HepG2 (cell line): ENCODE measurements at regions not wholly inside any gene's neighbourhood (a gene's known extent, or its start where the extent isn't known, plus 50 kb on each side); places are given as distances from the start of the nearest gene placed in this dataset.

Experiments used
- ATAC-seq: fragments of 200-7000 bp; cut with Tn5 transposase; 3 replicates; pipeline ENCODE4 v1.9.1; 2020; ENCODE audit warnings: mild to moderate bottlenecking, moderate library complexity
- BruUV-seq: library from RNA; stranded (reverse); fragments of 400-500 nt; replicated peaks from 2 replicates; lab custom pipeline; 2021; lab: Mats Ljungman, UMichigan
- CTCF ChIA-PET: fragments of 300-600 bp; formaldehyde crosslinking; extraction: SDS; loops from one replicate; lab custom pipeline; 2021; ENCODE audit warnings: low total read pairs, inconsistent platforms, low intra/inter-chr PET ratio; lab: Yijun Ruan, JAX
- POLR2A ChIA-PET: fragments of 350-600 bp; sonication (Branson Sonifier 250); formaldehyde crosslinking; loops from one replicate; lab custom pipeline; 2020; ENCODE audit warnings: antibody characterized with exemption, inconsistent platforms; lab: Yijun Ruan, JAX
- DNase-seq: peaks from one replicate; pipeline ENCODE4 v3.0.0-alpha.2; 2015; ENCODE audit warnings: low spot score
- FAIRE-seq: peaks from 3 replicates; lab custom pipeline; 2011; peaks lifted over from hg19 to GRCh38; lab: Jason Lieb, UNC
- H2AFZ ChIP-seq: one replicate; pipeline ENCODE4 v1.6.1; 2011; ENCODE audit warnings: low read length, inconsistent platforms
- H3K27ac ChIP-seq: fragments of 300-600 bp; 3 replicates; pipeline ENCODE4 v1.8.0; 2011; ENCODE audit warnings: mixed run types, mild to moderate bottlenecking, mixed read lengths, low read length, inconsistent platforms; ENCODE audit not compliant: insufficient read depth; ENCODE audit errors: extremely low read length
- H3K27me3 ChIP-seq, 2 experiments: fragments of 200-600 bp in 1 of 2; 2 replicates in 1 of 2; 3 replicates in 1 of 2; pipeline versions ENCODE4 v1.6.0 to v1.8.0; 2011; ENCODE audit warnings: low read length in 2 of 2, mild to moderate bottlenecking in 2 of 2, moderate library complexity in 2 of 2, inconsistent platforms in 1 of 2; ENCODE audit not compliant: insufficient read depth in 2 of 2, control insufficient read depth in 1 of 2
- H3K36me3 ChIP-seq, 2 experiments: fragments of 200-600 bp in 1 of 2; replicated peaks in 1 of 2; 2 replicates in 1 of 2; 3 replicates in 1 of 2; pipeline versions ENCODE4 v1.5.1 to v1.8.0; 2011; ENCODE audit warnings: low read length in 2 of 2, inconsistent platforms in 1 of 2; ENCODE audit not compliant: insufficient read depth in 2 of 2, control insufficient read depth in 1 of 2
- H3K4me1 ChIP-seq: 2 replicates; pipeline ENCODE4 v1.5.1; 2012; ENCODE audit warnings: low read length, inconsistent platforms; ENCODE audit not compliant: insufficient read depth
- H3K4me2 ChIP-seq: 2 replicates; pipeline ENCODE4 v1.6.0; 2011; ENCODE audit warnings: low read depth, low read length, inconsistent platforms
- H3K4me3 ChIP-seq, 3 experiments: fragments of 200-600 bp in 1 of 3; sonication (generic), shearing (Covaris generic) in 1 of 3; replicated peaks in 1 of 3; 2 replicates each; pipeline ENCODE4 v1.5.1; 2011 to 2016; ENCODE audit warnings: low read length in 3 of 3, inconsistent platforms in 2 of 3, low read depth in 2 of 3, mild to moderate bottlenecking in 2 of 3, control low read depth in 1 of 3, mixed read lengths in 1 of 3; ENCODE audit not compliant: insufficient read depth in 1 of 3
- H3K79me2 ChIP-seq: one replicate; pipeline ENCODE4 v1.6.1; 2011; ENCODE audit warnings: low read length, inconsistent platforms; ENCODE audit not compliant: insufficient read depth
- H3K9ac ChIP-seq: 2 replicates; pipeline ENCODE4 v1.6.0; 2011; ENCODE audit warnings: mild to moderate bottlenecking, low read depth, low read length, inconsistent platforms; ENCODE audit not compliant: insufficient read depth
- H3K9me3 ChIP-seq: 2 replicates; pipeline ENCODE4 v1.5.1; 2012; ENCODE audit warnings: mild to moderate bottlenecking, low read length
- H4K20me1 ChIP-seq: 2 replicates; pipeline ENCODE4 v1.6.0; 2011; ENCODE audit warnings: inconsistent platforms, mild to moderate bottlenecking, low read length, moderate library complexity; ENCODE audit not compliant: insufficient read depth
- ATF4 ChIP-seq, 2 experiments: fragments of 450-650 bp in 1 of 2; sonication (generic) in 1 of 2; formaldehyde crosslinking; IDR thresholded peaks; 2 replicates each; pipeline versions ENCODE4 v1.5.0 to v1.8.0; 2020 to 2022; ENCODE audit warnings: mild to moderate bottlenecking in 1 of 2, missing genetic modification reagents in 1 of 2
- CENPBD1 ChIP-seq: sonication (generic); formaldehyde crosslinking; IDR thresholded peaks from 2 replicates; pipeline ENCODE4 v1.8.0; 2022; ENCODE audit warnings: missing genetic modification reagents, low read depth, mild to moderate bottlenecking, borderline replicate concordance
- FOXP1 ChIP-seq, 2 experiments: fragments of 450-650 bp in 1 of 2; IDR thresholded peaks; 2 replicates each; pipeline ENCODE4 v1.6.1; 2017 to 2018; ENCODE audit warnings: antibody characterized with exemption in 1 of 2
- GATA4 ChIP-seq: sonication (generic); IDR thresholded peaks from 2 replicates; pipeline ENCODE4 v1.6.1; 2016; ENCODE audit warnings: antibody characterized with exemption, low read depth, borderline replicate concordance
- HNF4G ChIP-seq, 2 experiments: sonication (generic) in 1 of 2; formaldehyde crosslinking in 1 of 2; IDR thresholded peaks; 2 replicates each; pipeline versions ENCODE4 v1.4.0 to v1.6.1; 2011 to 2020; ENCODE audit warnings: borderline replicate concordance in 2 of 2, low read depth in 2 of 2, mild to moderate bottlenecking in 2 of 2, low read length in 1 of 2, missing genetic modification reagents in 1 of 2, moderate library complexity in 1 of 2
- KDM4B ChIP-seq: sonication (generic); formaldehyde crosslinking; IDR thresholded peaks from 2 replicates; pipeline ENCODE4 v1.4.0; 2020; ENCODE audit warnings: missing genetic modification reagents
- MBD4 ChIP-seq: IDR thresholded peaks from 2 replicates; pipeline ENCODE4 v1.6.1; 2012; ENCODE audit warnings: low read length, inconsistent platforms, borderline replicate concordance
- NCOR1 ChIP-seq: fragments of 200-600 bp; sonication (generic); IDR thresholded peaks from 2 replicates; pipeline ENCODE4 v1.7.0; 2017; ENCODE audit warnings: antibody characterized with exemption, low read length, borderline replicate concordance
- RFX5 ChIP-seq: IDR thresholded peaks from 2 replicates; pipeline ENCODE4 v1.6.1; 2011; ENCODE audit warnings: low read depth, low read length, improper control_type of control experiment
- RXRB ChIP-seq: IDR thresholded peaks from 2 replicates; pipeline ENCODE4 v1.6.1; 2016; ENCODE audit warnings: borderline replicate concordance, missing genetic modification reagents, missing compliant biosample characterization
- SAFB2 ChIP-seq: sonication (generic); formaldehyde crosslinking; IDR thresholded peaks from 2 replicates; pipeline ENCODE4 v1.5.1; 2020; ENCODE audit warnings: missing genetic modification reagents, low read depth, mild to moderate bottlenecking, borderline replicate concordance
- SAP130 ChIP-seq: IDR thresholded peaks from 2 replicates; pipeline ENCODE4 v1.6.1; 2016; ENCODE audit warnings: low read depth
- SOX6 ChIP-seq, 2 experiments: fragments of 450-650 bp in 1 of 2; sonication (generic) in 1 of 2; formaldehyde crosslinking in 1 of 2; IDR thresholded peaks; 2 replicates each; pipeline versions ENCODE4 v1.4.0 to v1.6.1; 2017 to 2020; ENCODE audit warnings: antibody characterized with exemption in 1 of 2, mild to moderate bottlenecking in 1 of 2, missing genetic modification reagents in 1 of 2
- TBX2 ChIP-seq: sonication (generic); formaldehyde crosslinking; IDR thresholded peaks from 2 replicates; pipeline ENCODE4 v1.5.0; 2020; ENCODE audit warnings: missing genetic modification reagents, mild to moderate bottlenecking, borderline replicate concordance
- ZFP41 ChIP-seq: sonication (generic); formaldehyde crosslinking; IDR thresholded peaks from 2 replicates; pipeline ENCODE4 v1.4.0; 2020; ENCODE audit warnings: mild to moderate bottlenecking, missing genetic modification reagents, borderline replicate concordance
- ZMYM2 ChIP-seq: sonication (generic); formaldehyde crosslinking; IDR thresholded peaks from 2 replicates; pipeline ENCODE4 v1.8.0; 2022; ENCODE audit warnings: mild to moderate bottlenecking, missing genetic modification reagents
- ZNF101 ChIP-seq: sonication (generic); formaldehyde crosslinking; IDR thresholded peaks from 2 replicates; pipeline ENCODE4 v1.4.0; 2020; ENCODE audit warnings: mild to moderate bottlenecking, low read depth, missing genetic modification reagents, borderline replicate concordance
- ZNF292 ChIP-seq: sonication (generic); formaldehyde crosslinking; IDR thresholded peaks from 2 replicates; pipeline ENCODE4 v1.8.1; 2022; ENCODE audit warnings: mild to moderate bottlenecking, low read depth, missing genetic modification reagents, borderline replicate concordance
- ZNF34 ChIP-seq: sonication (generic); formaldehyde crosslinking; IDR thresholded peaks from 2 replicates; pipeline ENCODE4 v1.4.0; 2020; ENCODE audit warnings: mild to moderate bottlenecking, missing genetic modification reagents, borderline replicate concordance
- ZNF431 ChIP-seq: sonication (generic); formaldehyde crosslinking; IDR thresholded peaks from 2 replicates; pipeline ENCODE4 v1.9.0; 2022; ENCODE audit warnings: missing genetic modification reagents, low read depth, mild to moderate bottlenecking, borderline replicate concordance
- ZNF572 ChIP-seq: sonication (generic); formaldehyde crosslinking; IDR thresholded peaks from 2 replicates; pipeline ENCODE4 v1.5.1; 2020; ENCODE audit warnings: mild to moderate bottlenecking, missing genetic modification reagents
- ZNF713 ChIP-seq: sonication (generic); formaldehyde crosslinking; IDR thresholded peaks from 2 replicates; pipeline ENCODE4 v1.4.0; 2020; ENCODE audit warnings: mild to moderate bottlenecking, missing genetic modification reagents
- WGBS: methylation state at CpG from one replicate; pipeline ENCODE4 v1.1.6; 2017; ENCODE audit warnings: low lambda C conversion rate; 5-methylcytosine and 5-hydroxymethylcytosine counted together
- in situ Hi-C: cut with HindIII; loops from 2 replicates; pipeline ENCODE4 v1.10.0; 2017; ENCODE audit warnings: low pct_unique_long_range_greater_than_20kb; ENCODE audit not compliant: extremely low pct_ligation_motif_present
- intact Hi-C: fragments of 100-400 bp; cut with micrococcal nuclease; formaldehyde crosslinking; loops from one replicate; pipeline ENCODE4 v1.10.0; 2022; ENCODE audit not compliant: unreplicated experiment

GRCh38 chr5:96245140-96246091, 187.6 kb downstream of the PCSK1 start:
- H3K79me2 ChIP-seq, result no peaks in the 10 kb centered on the region
- peak; percentile 83 for FAIRE-seq
- H3K4me3 ChIP-seq, result peak overlapping the region in 2 of 3 experiments; percentile 11 to 36; a peak in 2 of 6 replicates
- TSS peak; percentile 91 for BruUV-seq
- CTCF ChIA-PET, result no interaction called here
- H3K4me1 ChIP-seq, result peaks cover 72% of the 10 kb centered on the region
- in situ Hi-C loops (no loop called here), intact Hi-C loops (loop anchor here (1.0 to 5.0 kb wide), 5 partner anchors 45 to 279 kb away; no protein-coding TSS in a partner anchor)
- peak overlapping the region; percentile 64 for H3K9ac ChIP-seq
- no peaks in the 10 kb centered on the region for H3K27me3 ChIP-seq
- ATAC-seq, result peak; percentile 94
- POLR2A ChIA-PET, result interaction anchor here (0.6 to 2.0 kb wide), 4 partner anchors 58 to 259 kb away, joined by 3 to 5 read pairs (median 3); no protein-coding TSS in a partner anchor
- H3K4me2 ChIP-seq, result peak overlapping the region; percentile 70
- H3K27ac ChIP-seq, result peak overlapping the region; percentile 75
- no peak overlapping the region for H2AFZ ChIP-seq
- no peaks in the 10 kb centered on the region for H4K20me1 ChIP-seq
- no peaks in the 10 kb centered on the region for H3K9me3 ChIP-seq
- DNase-seq, result peak; percentile 93
- WGBS, result 2% methylated on average over 4 of the region's 4 CpGs
- H3K36me3 ChIP-seq, result no peaks in the 10 kb centered on the region
- TF ChIP-seq ZNF101 (CRISPR knock-in tag), result no peak
- TF ChIP-seq ZMYM2 (CRISPR knock-in tag), result no peak
- TF ChIP-seq FOXP1 (IDR thresholded peaks at IDR 0.05), result peak; percentile 81; the same call in 1 of the 2 replicates
- TF ChIP-seq FOXP1 (CRISPR knock-in tag; IDR thresholded peaks at IDR 0.05), result peak; percentile 92
- TF ChIP-seq ZNF431 (CRISPR knock-in tag), result no peak
- TF ChIP-seq ZNF292 (CRISPR knock-in tag), result 0 out of 2 replicates have a peak, but pooled peaks have one; percentile 80
- no peak for TF ChIP-seq CENPBD1
- peak; percentile 82 for TF ChIP-seq RXRB (CRISPR knock-in tag)
- peak; percentile 90; the same call in 1 of the 2 replicates for TF ChIP-seq MBD4
- TF ChIP-seq ZNF713, result no peak
- TF ChIP-seq SOX6 (IDR thresholded peaks at IDR 0.05), result no peak
- TF ChIP-seq SOX6 (CRISPR knock-in tag; IDR thresholded peaks at IDR 0.05), result peak; percentile 90
- TF ChIP-seq ZFP41, result no peak
- peak; percentile 63 for TF ChIP-seq SAP130 (CRISPR knock-in tag)
- peak in 1 of 2 experiments; percentile 69; a peak in 2 of 4 replicates for TF ChIP-seq ATF4 (CRISPR knock-in tag; IDR thresholded peaks at IDR 0.05)
- TF ChIP-seq NCOR1, result peak; percentile 84; the same call in 1 of the 2 replicates
- TF ChIP-seq GATA4, result peak; percentile 86; the same call in 1 of the 2 replicates
- TF ChIP-seq ZNF34 (CRISPR knock-in tag), result no peak
- TF ChIP-seq TBX2 (CRISPR knock-in tag), result peak; percentile 67; the same call in 1 of the 2 replicates
- TF ChIP-seq KDM4B, result no peak
- TF ChIP-seq SAFB2 (CRISPR knock-in tag), result no peak
- TF ChIP-seq ZNF572 (CRISPR knock-in tag), result no peak
- TF ChIP-seq HNF4G (IDR thresholded peaks at IDR 0.05; ENCODE audit: borderline replicate concordance, low read depth, low read length), result peak; percentile 58; the same call in 1 of the 2 replicates
- TF ChIP-seq HNF4G (CRISPR knock-in tag; IDR thresholded peaks at IDR 0.05; ENCODE audit: borderline replicate concordance, low read depth), result no peak
- no peak for TF ChIP-seq RFX5
